IPS-20b (cell line): ENCODE measurements at regions not wholly inside any gene's neighbourhood (a gene's known extent, or its start where the extent isn't known, plus 50 kb on each side); places are given as distances from the start of the nearest gene placed in this dataset.

Experiments
- H3K27ac ChIP-seq: one replicate; pipeline ENCODE4 v1.5.1; 2013; ENCODE audit warnings: low read length
- H3K27me3 ChIP-seq: 2 replicates; pipeline ENCODE4 v1.6.1; 2013; ENCODE audit warnings: mild to moderate bottlenecking, low read length, inconsistent platforms; ENCODE audit not compliant: insufficient read depth
- H3K36me3 ChIP-seq: 2 replicates; pipeline ENCODE4 v1.6.1; 2013; ENCODE audit warnings: low read depth, mild to moderate bottlenecking, inconsistent platforms, low read length, moderate library complexity; ENCODE audit not compliant: insufficient read depth
- H3K4me1 ChIP-seq: 2 replicates; pipeline ENCODE4 v1.6.1; 2013; ENCODE audit warnings: mild to moderate bottlenecking, control low read depth, inconsistent platforms, low read length, moderate library complexity; ENCODE audit not compliant: insufficient read depth
- H3K4me3 ChIP-seq: 2 replicates; pipeline ENCODE4 v1.5.1; 2013; ENCODE audit warnings: mild to moderate bottlenecking, low read length, inconsistent platforms
- H3K9ac ChIP-seq: 2 replicates; pipeline ENCODE4 v1.6.1; 2013; ENCODE audit warnings: low read depth, mild to moderate bottlenecking, inconsistent platforms, low read length, moderate library complexity
- H3K9me3 ChIP-seq: 2 replicates; pipeline ENCODE4 v1.6.1; 2013; ENCODE audit warnings: mild to moderate bottlenecking, low read depth, low read length, inconsistent platforms; ENCODE audit not compliant: insufficient read depth

GRCh38 chrX:69362856-69363255, 141.3 kb upstream of the NALF2 start:
- Histone ChIP-seq H3K27me3 (no peaks in the 10 kb centered on the region), H3K9me3 (no peaks in the 10 kb centered on the region), H3K4me1 (no peaks in the 10 kb centered on the region), H3K9ac (no peak overlapping the region), H3K36me3 (no peaks in the 10 kb centered on the region), H3K27ac (no peak overlapping the region), H3K4me3 (no peak overlapping the region)

- Histone ChIP-seq H3K9ac (no peak overlapping the region), H3K9me3 (no peaks in the 10 kb centered on the region), H3K4me3 (no peak overlapping the region), H3K36me3 (no peaks in the 10 kb centered on the region), H3K27me3 (no peaks in the 10 kb centered on the region), H3K4me1 (no peaks in the 10 kb centered on the region), H3K27ac (no peak overlapping the region)
These were observed 141.8 kb upstream of the NALF2 start for GRCh38 chrX:69362354-69362753.

GRCh38 chrX:69361311-69361845, 142.7 kb upstream of the NALF2 start:
- Histone ChIP-seq H3K4me1 (no peaks in the 10 kb centered on the region), H3K27ac (no peak overlapping the region), H3K4me3 (no peak overlapping the region), H3K27me3 (no peaks in the 10 kb centered on the region), H3K9ac (no peak overlapping the region), H3K36me3 (no peaks in the 10 kb centered on the region), H3K9me3 (no peaks in the 10 kb centered on the region)

DNA sequence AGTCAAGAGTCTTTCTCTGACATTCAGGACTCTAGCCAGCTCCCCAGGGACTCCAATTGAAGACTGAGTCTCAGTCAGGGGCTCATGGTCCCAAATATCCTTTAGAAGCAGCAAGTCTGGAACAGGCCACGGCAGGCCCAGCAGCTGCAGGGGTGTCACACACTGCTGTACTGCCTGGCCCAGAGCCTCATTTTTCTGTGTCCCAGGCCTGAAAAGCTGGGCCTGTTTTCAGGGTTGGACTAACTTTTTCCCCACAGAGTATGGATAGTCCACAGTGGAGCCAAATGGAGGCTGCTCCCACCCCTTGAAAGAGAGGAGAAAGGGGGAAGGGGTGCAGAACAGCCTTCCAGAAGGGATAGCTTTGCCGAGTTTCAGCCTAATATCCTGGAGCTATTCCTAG, 146.8 kb upstream of the NALF2 start:
- no peaks in the 10 kb centered on the region for H3K9me3 ChIP-seq
- no peak overlapping the region for H3K9ac ChIP-seq
- H3K27me3 ChIP-seq = no peaks in the 10 kb centered on the region
- no peaks in the 10 kb centered on the region for H3K4me1 ChIP-seq
- H3K36me3 ChIP-seq = no peaks in the 10 kb centered on the region
- H3K4me3 ChIP-seq = no peak overlapping the region
- no peak overlapping the region for H3K27ac ChIP-seq

GRCh38 chrX:69324851-69325250, 159.6 kb upstream of the PJA1 start:
- no peaks in the 10 kb centered on the region for H3K4me1 ChIP-seq
- H3K9ac ChIP-seq = no peak overlapping the region
- H3K27ac ChIP-seq = no peak overlapping the region
- no peaks in the 10 kb centered on the region for H3K27me3 ChIP-seq
- H3K4me3 ChIP-seq = no peak overlapping the region
- no peaks in the 10 kb centered on the region for H3K36me3 ChIP-seq
- no peaks in the 10 kb centered on the region for H3K9me3 ChIP-seq

DNA sequence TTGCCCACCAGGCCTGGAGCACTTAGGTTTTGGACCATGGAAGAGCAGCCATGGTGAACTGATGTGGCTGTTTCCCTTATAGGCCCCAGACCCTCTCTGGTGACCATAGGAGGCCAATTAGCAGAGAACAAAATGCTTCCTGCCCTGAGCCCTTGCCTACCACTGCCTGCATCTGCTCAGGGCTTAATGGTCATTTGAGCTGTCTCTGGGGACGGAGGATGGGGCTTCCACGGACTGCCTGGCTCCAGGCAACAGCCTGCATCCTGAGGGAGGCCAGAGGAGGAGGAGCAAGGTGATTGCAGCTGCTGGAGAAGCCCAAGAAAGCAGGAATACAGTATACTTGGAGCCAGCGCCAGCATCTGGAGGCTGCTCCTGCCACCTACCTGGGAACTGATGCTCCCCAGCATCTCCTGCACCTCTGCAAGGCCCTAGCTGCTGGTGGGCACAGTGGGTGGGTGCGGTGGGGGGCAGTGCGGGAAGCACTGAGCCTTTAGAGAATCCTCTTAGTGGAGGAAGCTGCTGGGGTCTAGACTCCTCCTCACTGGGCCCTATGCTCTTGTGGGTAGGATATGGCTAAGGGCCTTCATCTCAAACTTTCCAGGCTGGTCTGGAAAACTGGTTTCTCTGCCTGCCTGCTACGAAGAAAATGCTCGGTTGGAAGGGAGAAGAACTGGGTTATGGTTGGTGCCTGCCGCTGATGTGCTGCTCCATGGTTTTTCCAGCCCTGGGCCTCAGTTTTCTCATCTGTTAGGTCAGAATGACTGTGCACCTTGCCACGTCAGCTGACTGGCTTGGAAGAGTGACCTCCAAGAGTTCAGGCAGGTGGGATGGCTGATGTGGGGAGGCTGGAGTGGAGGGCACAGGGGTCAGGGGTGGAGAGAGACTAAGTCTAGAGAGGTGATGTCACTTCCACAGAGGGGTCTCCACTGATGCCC, 158.8 kb upstream of the PJA1 start:
- Histone ChIP-seq H3K36me3 (no peaks in the 10 kb centered on the region), H3K9me3 (no peaks in the 10 kb centered on the region), H3K27me3 (no peaks in the 10 kb centered on the region), H3K9ac (no peak overlapping the region), H3K4me3 (no peak overlapping the region), H3K27ac (no peak overlapping the region), H3K4me1 (peaks cover under 1% of the 10 kb centered on the region; the same call in 1 of the 2 replicates)

DNA sequence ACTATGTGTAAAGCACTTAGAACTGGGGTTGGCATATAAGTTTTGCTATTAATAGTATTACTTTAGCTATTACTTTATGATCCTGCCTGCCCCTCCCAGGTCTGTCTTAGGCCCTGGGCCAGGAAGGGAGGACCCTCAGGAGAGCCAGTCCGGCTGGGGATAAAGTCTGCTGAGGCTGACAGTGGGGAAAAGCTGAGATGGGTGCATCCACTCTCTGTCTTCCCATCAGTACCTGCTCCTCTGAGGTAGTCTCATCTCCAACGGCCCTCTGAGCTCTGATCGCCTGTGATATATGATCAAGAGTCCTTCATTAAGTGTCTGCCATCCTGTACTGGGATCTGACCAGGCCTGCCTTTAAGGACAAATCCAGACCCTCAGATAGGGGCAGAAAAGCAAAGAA, 156.5 kb upstream of the PJA1 start:
- no peaks in the 10 kb centered on the region for H3K36me3 ChIP-seq
- H3K27me3 ChIP-seq = no peaks in the 10 kb centered on the region
- H3K4me1 ChIP-seq = peaks cover 12% of the 10 kb centered on the region
- no peak overlapping the region for H3K9ac ChIP-seq
- H3K4me3 ChIP-seq = no peak overlapping the region
- no peaks in the 10 kb centered on the region for H3K9me3 ChIP-seq
- no peak overlapping the region for H3K27ac ChIP-seq

DNA sequence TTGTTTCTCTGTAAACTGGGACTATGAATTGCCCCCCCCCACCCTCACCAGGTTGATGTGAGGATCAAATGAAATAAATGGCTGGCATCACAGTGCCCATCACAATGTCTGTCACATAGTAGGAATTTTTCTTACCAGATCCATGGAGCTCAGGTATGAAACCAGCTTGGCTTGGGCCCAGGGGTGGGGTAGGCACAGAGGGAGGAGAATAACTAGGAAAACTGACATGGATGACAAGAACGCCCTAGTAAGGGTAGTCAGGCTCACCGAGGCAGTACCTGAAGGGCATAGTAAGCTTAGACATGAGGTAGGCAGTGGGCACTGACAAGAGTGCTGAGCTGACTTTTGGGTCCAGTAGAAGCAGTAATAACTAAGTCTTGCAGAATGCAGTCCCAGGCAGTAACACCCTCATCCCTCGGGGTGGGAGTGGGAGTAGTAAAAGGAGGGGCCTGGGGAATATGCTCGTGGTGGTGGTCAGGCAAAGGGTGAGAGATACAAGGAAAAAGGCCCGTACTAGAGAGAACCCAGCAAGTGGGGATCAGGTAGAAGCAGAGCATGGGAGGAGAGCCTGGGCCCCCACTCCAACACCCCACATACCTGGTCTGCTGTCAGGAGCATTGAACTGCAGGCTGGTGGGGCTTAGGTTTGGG, 155.9 kb upstream of the PJA1 start:
- Histone ChIP-seq H3K36me3 (no peaks in the 10 kb centered on the region), H3K4me1 (peaks cover 12% of the 10 kb centered on the region), H3K27ac (no peak overlapping the region), H3K4me3 (no peak overlapping the region), H3K9me3 (no peaks in the 10 kb centered on the region), H3K27me3 (no peaks in the 10 kb centered on the region), H3K9ac (no peak overlapping the region)

- Histone ChIP-seq H3K36me3 (no peaks in the 10 kb centered on the region), H3K27ac (no peak overlapping the region), H3K9me3 (no peaks in the 10 kb centered on the region), H3K4me1 (peaks cover 12% of the 10 kb centered on the region), H3K4me3 (no peak overlapping the region), H3K27me3 (no peaks in the 10 kb centered on the region), H3K9ac (no peak overlapping the region)
These were observed 154.9 kb upstream of the PJA1 start for GRCh38 chrX:69320116-69320515.

DNA sequence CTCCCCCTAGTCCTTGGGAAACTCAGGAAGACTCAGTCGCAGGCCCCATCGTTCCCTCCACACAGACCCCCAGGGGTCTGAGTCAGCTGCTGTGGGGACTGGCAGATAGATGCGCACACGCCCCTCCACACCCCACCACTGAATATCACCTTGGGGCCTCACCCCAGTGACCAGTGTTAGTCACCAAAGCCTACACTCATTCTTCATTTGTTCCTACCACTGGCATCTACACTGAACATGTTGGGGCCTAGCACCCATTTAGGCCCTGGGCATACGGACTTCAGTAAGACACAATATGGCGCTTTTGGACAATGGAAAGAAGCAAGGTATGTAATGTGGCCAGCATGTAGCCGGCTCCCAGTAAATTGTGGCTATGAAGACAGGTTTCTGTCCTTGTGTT, 154.1 kb upstream of the PJA1 start:
- Histone ChIP-seq H3K27ac (no peak overlapping the region), H3K4me3 (no peak overlapping the region), H3K9me3 (no peaks in the 10 kb centered on the region), H3K4me1 (peaks cover 12% of the 10 kb centered on the region), H3K9ac (no peak overlapping the region), H3K36me3 (no peaks in the 10 kb centered on the region), H3K27me3 (no peaks in the 10 kb centered on the region)

DNA sequence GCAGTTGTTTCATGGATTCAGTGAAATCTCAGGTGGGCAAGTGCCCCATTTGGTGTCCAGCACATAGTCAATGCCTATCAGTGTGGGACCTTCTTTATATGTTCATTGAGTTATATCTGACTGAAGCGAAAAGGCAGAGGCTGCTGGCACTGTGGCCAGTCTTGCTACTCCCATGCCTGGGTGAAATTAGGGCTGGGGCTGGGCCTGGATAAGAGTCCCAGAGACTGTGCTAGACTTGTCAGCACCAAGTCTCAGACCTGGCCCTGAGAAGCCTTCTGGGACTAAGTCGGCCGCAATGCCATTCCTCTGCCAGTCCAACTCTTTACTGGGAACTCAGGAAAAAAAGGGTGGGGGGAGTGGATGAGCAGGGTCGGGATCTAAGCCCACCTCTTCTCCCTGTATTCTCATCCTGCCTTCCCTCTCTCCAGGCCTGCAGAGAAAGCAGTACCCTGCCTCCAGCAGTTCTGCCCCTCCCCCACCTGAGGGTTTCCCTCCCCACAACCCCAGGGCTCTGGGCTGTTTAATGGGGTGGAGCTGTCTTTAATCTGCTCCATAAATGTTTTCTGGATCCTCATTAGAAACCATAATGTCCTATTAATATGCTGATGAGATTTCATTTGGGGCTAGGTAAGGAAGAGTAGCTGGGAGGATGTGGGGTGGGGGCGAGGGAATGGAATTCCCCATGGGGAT, 153.5 kb upstream of the PJA1 start:
- no peak overlapping the region for H3K9ac ChIP-seq
- H3K4me3 ChIP-seq = no peak overlapping the region
- H3K9me3 ChIP-seq = no peaks in the 10 kb centered on the region
- H3K36me3 ChIP-seq = no peaks in the 10 kb centered on the region
- peaks cover 12% of the 10 kb centered on the region for H3K4me1 ChIP-seq
- H3K27ac ChIP-seq = no peak overlapping the region
- H3K27me3 ChIP-seq = no peaks in the 10 kb centered on the region
